Lower leg skin (tissue), 3 donors: ENCODE measurements at regions not wholly inside any gene's neighbourhood (a gene's known extent, or its start where the extent isn't known, plus 50 kb on each side); places are given as distances from the start of the nearest gene placed in this dataset.

Experiments
- CTCF ChIP-seq, 3 donors: fragments of 450-650 bp; IDR thresholded peaks; one replicate each; pipeline ENCODE4 v1.5.1; 2016; ENCODE audit warnings: antibody characterized with exemption in 3 of 3, mild to moderate bottlenecking in 3 of 3, moderate library complexity in 2 of 3
- POLR2A ChIP-seq, 2 donors: fragments of 450-650 bp; IDR thresholded peaks; one replicate each; pipeline ENCODE4 v1.6.1; 2016 to 2017; ENCODE audit warnings: antibody characterized with exemption in 2 of 2, mild to moderate bottlenecking in 1 of 2, moderate library complexity in 1 of 2

- TF ChIP-seq POLR2A (IDR thresholded peaks at IDR 0.05), result no peak
- TF ChIP-seq CTCF (IDR thresholded peaks at IDR 0.05), result no peak
These were observed 237.5 kb downstream of the PAPSS1 start for GRCh38 chr4:107482546-107482945.
